ENCODE measurements at regions not wholly inside any gene's neighbourhood (a gene's known extent, or its start where the extent isn't known, plus 50 kb on each side); places are given as distances from the start of the nearest gene placed in this dataset.

DNA sequence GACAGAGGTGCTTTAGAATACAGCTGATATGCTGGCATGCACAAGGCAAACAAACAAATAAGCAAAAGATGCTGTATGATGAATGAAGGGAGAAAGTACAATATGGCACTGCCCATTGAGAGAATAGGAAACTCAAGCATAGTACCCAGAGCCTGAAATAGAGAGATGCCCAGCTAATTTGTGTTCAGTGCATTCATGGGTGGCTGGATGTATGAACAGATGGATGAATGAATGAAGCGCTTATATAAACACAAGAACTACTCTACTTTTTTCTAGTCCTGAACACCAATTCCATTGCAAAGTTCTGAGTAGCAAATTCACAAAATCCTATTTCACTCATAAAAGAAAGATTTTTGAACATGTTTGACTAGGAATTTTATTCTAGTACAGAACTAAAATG, 756.3 kb downstream of the SATB2 start:
- ATAC-seq (no peak), DNase-seq (no peak)
- Mint-ChIP-seq H3K27ac (no peak overlapping the region), H3K27me3 (ENCODE audit: low read depth) (no peaks in the 10 kb centered on the region), H3K9me3 (ENCODE audit: insufficient read depth) (no peaks in the 10 kb centered on the region), H3K4me1 (ENCODE audit: low read depth) (no peaks in the 10 kb centered on the region), H3K36me3 (ENCODE audit: low read depth) (no peaks in the 10 kb centered on the region), H3K4me3 (no peak overlapping the region)
- ChIA-PET POLR2A (no interaction called here), CTCF (no interaction called here)

- Mint-ChIP-seq H3K27ac (no peak overlapping the region), H3K9me3 (ENCODE audit: insufficient read depth) (no peaks in the 10 kb centered on the region), H3K4me3 (no peak overlapping the region), H3K36me3 (ENCODE audit: low read depth) (no peaks in the 10 kb centered on the region), H3K4me1 (ENCODE audit: low read depth) (no peaks in the 10 kb centered on the region), H3K27me3 (ENCODE audit: low read depth) (no peaks in the 10 kb centered on the region)
- ChIA-PET CTCF (no interaction called here), POLR2A (no interaction called here)
- ATAC-seq = no peak
- DNase-seq = no peak
Measured at GRCh38 chr2:198700319-198700718, 757.4 kb downstream of the SATB2 start.

GRCh38 chr2:198698230-198698629, 759.5 kb downstream of the SATB2 start:
- no peaks in the 10 kb centered on the region for H3K4me1 Mint-ChIP-seq (ENCODE audit: low read depth)
- no peaks in the 10 kb centered on the region for H3K9me3 Mint-ChIP-seq (ENCODE audit: insufficient read depth)
- H3K27me3 Mint-ChIP-seq (ENCODE audit: low read depth) = no peaks in the 10 kb centered on the region
- no peak overlapping the region for H3K27ac Mint-ChIP-seq
- no peak overlapping the region for H3K4me3 Mint-ChIP-seq
- DNase-seq (no peak), ATAC-seq (no peak)
- no peaks in the 10 kb centered on the region for H3K36me3 Mint-ChIP-seq (ENCODE audit: low read depth)
- POLR2A ChIA-PET = no interaction called here
- CTCF ChIA-PET = no interaction called here

GRCh38 chr2:198697794-198698193, 759.9 kb downstream of the SATB2 start:
- ATAC-seq (no peak), DNase-seq (no peak)
- Mint-ChIP-seq H3K9me3 (ENCODE audit: insufficient read depth) (no peaks in the 10 kb centered on the region), H3K36me3 (ENCODE audit: low read depth) (no peaks in the 10 kb centered on the region), H3K4me1 (ENCODE audit: low read depth) (no peaks in the 10 kb centered on the region), H3K4me3 (no peak overlapping the region), H3K27ac (no peak overlapping the region), H3K27me3 (ENCODE audit: low read depth) (no peaks in the 10 kb centered on the region)
- POLR2A ChIA-PET = no interaction called here
- CTCF ChIA-PET = no interaction called here

GRCh38 chr2:198697218-198697617, 760.5 kb downstream of the SATB2 start:
- Mint-ChIP-seq H3K36me3 (ENCODE audit: low read depth) (no peaks in the 10 kb centered on the region), H3K4me3 (no peak overlapping the region), H3K4me1 (ENCODE audit: low read depth) (no peaks in the 10 kb centered on the region), H3K27ac (no peak overlapping the region), H3K27me3 (ENCODE audit: low read depth) (no peaks in the 10 kb centered on the region), H3K9me3 (ENCODE audit: insufficient read depth) (no peaks in the 10 kb centered on the region)
- ATAC-seq (no peak), DNase-seq (no peak)
- CTCF ChIA-PET = no interaction called here
- POLR2A ChIA-PET = no interaction called here

GRCh38 chr2:198695879-198696278, 761.9 kb downstream of the SATB2 start:
- DNase-seq = no peak
- ChIA-PET CTCF (no interaction called here), POLR2A (no interaction called here)
- no peak overlapping the region for H3K4me3 Mint-ChIP-seq
- H3K9me3 Mint-ChIP-seq (ENCODE audit: insufficient read depth) = no peaks in the 10 kb centered on the region
- H3K27ac Mint-ChIP-seq = no peak overlapping the region
- H3K36me3 Mint-ChIP-seq (ENCODE audit: low read depth) = no peaks in the 10 kb centered on the region
- no peaks in the 10 kb centered on the region for H3K27me3 Mint-ChIP-seq (ENCODE audit: low read depth)
- no peak for ATAC-seq
- no peaks in the 10 kb centered on the region for H3K4me1 Mint-ChIP-seq (ENCODE audit: low read depth)

GRCh38 chr2:198692907-198693510, 764.7 kb downstream of the SATB2 start:
- Mint-ChIP-seq H3K4me1 (ENCODE audit: low read depth) (no peaks in the 10 kb centered on the region), H3K27me3 (ENCODE audit: low read depth) (no peaks in the 10 kb centered on the region), H3K27ac (no peak overlapping the region), H3K9me3 (ENCODE audit: insufficient read depth) (no peaks in the 10 kb centered on the region), H3K36me3 (ENCODE audit: low read depth) (no peaks in the 10 kb centered on the region), H3K4me3 (no peak overlapping the region)
- CTCF ChIA-PET = no interaction called here
- DNase-seq = no peak
- POLR2A ChIA-PET = no interaction called here
- ATAC-seq = no peak

DNA sequence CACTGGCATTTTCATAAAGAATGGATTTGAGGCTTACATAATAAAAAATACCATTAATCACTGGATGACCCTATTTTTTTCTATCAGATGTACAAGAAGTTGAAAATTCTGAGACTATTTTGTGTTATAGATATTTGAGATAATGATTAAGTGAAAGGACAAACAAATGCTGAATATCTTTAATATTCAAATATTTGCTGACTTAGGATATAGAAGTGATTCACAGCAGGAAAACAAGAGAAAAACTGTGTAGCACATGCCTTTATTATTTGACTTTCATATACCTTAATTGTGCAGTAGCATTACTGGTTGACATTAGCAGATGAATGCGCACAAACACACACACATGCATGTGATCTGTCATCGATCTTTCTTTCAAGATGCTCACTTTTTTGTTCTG, 766.5 kb downstream of the SATB2 start:
- ATAC-seq = no peak
- Mint-ChIP-seq H3K36me3 (ENCODE audit: low read depth) (no peaks in the 10 kb centered on the region), H3K27me3 (ENCODE audit: low read depth) (no peaks in the 10 kb centered on the region), H3K4me1 (ENCODE audit: low read depth) (no peaks in the 10 kb centered on the region), H3K9me3 (ENCODE audit: insufficient read depth) (no peaks in the 10 kb centered on the region), H3K4me3 (no peak overlapping the region), H3K27ac (no peak overlapping the region)
- CTCF ChIA-PET = no interaction called here
- POLR2A ChIA-PET = no interaction called here
- no peak for DNase-seq

DNA sequence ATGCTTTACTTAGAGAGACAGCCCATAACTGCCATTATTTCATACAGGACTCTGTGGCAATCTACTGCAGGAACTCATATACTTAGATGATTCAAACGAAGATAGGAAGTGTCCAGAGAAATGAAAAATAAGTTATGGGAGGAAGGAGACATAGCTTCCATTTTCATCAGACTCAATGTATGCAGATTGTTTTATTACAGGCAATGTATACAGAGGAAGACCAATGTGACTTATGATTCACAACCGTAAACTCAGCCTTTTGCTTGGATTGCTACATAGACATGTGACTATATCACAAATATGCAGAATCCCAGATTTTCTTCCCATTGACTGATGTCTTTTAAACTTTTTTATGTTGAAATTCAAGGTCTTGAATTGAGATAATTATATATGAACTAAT, 793.4 kb downstream of the SATB2 start:
- no peaks in the 10 kb centered on the region for H3K36me3 Mint-ChIP-seq (ENCODE audit: low read depth)
- H3K4me1 Mint-ChIP-seq (ENCODE audit: low read depth) = no peaks in the 10 kb centered on the region
- H3K27ac Mint-ChIP-seq = no peak overlapping the region
- ChIA-PET POLR2A (no interaction called here), CTCF (no interaction called here)
- no peaks in the 10 kb centered on the region for H3K27me3 Mint-ChIP-seq (ENCODE audit: low read depth)
- ATAC-seq (no peak), DNase-seq (no peak)
- no peak overlapping the region for H3K4me3 Mint-ChIP-seq
- H3K9me3 Mint-ChIP-seq (ENCODE audit: insufficient read depth) = no peaks in the 10 kb centered on the region

- ATAC-seq = no peak
- Mint-ChIP-seq H3K4me3 (no peak overlapping the region), H3K4me1 (ENCODE audit: low read depth) (no peaks in the 10 kb centered on the region), H3K9me3 (ENCODE audit: insufficient read depth) (no peaks in the 10 kb centered on the region), H3K36me3 (ENCODE audit: low read depth) (no peaks in the 10 kb centered on the region), H3K27ac (no peak overlapping the region), H3K27me3 (ENCODE audit: low read depth) (no peaks in the 10 kb centered on the region)
- ChIA-PET POLR2A (no interaction called here), CTCF (no interaction called here)
- DNase-seq = no peak
Measured at GRCh38 chr2:198662905-198663304, 794.8 kb downstream of the SATB2 start.

- Mint-ChIP-seq H3K9me3 (ENCODE audit: insufficient read depth) (no peaks in the 10 kb centered on the region), H3K4me1 (ENCODE audit: low read depth) (no peaks in the 10 kb centered on the region), H3K36me3 (ENCODE audit: low read depth) (no peaks in the 10 kb centered on the region), H3K27ac (no peak overlapping the region), H3K27me3 (ENCODE audit: low read depth) (no peaks in the 10 kb centered on the region), H3K4me3 (no peak overlapping the region)
- ATAC-seq = no peak
- ChIA-PET POLR2A (no interaction called here), CTCF (no interaction called here)
- DNase-seq = no peak
Measured at GRCh38 chr2:198660501-198660900, 797.2 kb downstream of the SATB2 start.

GRCh38 chr2:198659096-198659870, 798.5 kb downstream of the SATB2 start:
- Mint-ChIP-seq H3K4me1 (ENCODE audit: low read depth) (no peaks in the 10 kb centered on the region), H3K27ac (no peak overlapping the region), H3K27me3 (ENCODE audit: low read depth) (no peaks in the 10 kb centered on the region), H3K4me3 (no peak overlapping the region), H3K9me3 (ENCODE audit: insufficient read depth) (no peaks in the 10 kb centered on the region), H3K36me3 (ENCODE audit: low read depth) (no peaks in the 10 kb centered on the region)
- DNase-seq (no peak), ATAC-seq (no peak)
- ChIA-PET POLR2A (no interaction called here), CTCF (no interaction called here)

DNA sequence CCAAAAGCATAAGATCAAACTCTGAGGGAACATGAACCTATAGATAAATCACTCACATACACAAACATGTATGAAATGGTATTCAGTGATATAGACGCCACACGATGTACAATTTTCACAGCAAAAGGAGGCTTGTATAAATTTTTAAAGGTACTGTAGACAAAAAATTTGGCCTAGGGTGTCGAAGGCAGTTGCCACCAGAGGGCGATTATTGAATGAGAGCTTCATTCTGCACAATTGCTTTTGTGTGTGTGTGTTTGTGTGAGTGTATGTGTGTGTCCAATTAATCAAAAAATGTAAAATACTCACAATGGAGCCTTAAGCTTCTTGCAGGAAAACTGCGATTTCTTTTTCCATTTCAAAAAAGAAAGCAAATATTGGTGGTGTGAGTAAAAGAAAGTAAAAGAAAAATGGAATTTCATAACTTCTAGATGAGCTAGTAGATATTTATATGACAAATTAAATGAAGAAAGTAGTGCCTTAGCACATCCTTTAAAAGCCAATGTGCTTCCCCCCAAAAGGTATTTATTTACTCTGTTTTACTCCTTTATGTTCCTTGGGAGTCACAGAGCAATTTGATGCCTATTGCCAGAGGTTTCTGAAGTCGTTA, 800.1 kb downstream of the SATB2 start:
- Mint-ChIP-seq H3K9me3 (ENCODE audit: insufficient read depth) (no peaks in the 10 kb centered on the region), H3K4me1 (ENCODE audit: low read depth) (no peaks in the 10 kb centered on the region), H3K36me3 (ENCODE audit: low read depth) (no peaks in the 10 kb centered on the region), H3K4me3 (no peak overlapping the region), H3K27ac (no peak overlapping the region), H3K27me3 (ENCODE audit: low read depth) (no peaks in the 10 kb centered on the region)
- ATAC-seq (no peak), DNase-seq (no peak)
- ChIA-PET POLR2A (no interaction called here), CTCF (no interaction called here)

Measured in activated CD8-positive, alpha-beta T cell treated with anti-CD3 and anti-CD28 coated beads, Interleukin-2, amount 10 ng/mL, durations not matched to agents 7 days and 5 days (primary cell).